ENCODE measurements at regions not wholly inside any gene's neighbourhood (a gene's known extent, or its start where the extent isn't known, plus 50 kb on each side); places are given as distances from the start of the nearest gene placed in this dataset.

GRCh38 chr17:72258711-72259110, 137.9 kb downstream of the SOX9 start:
- no peak for DNase-seq (ENCODE audit: low read depth)

GRCh38 chr17:72259922-72260321, 139.1 kb downstream of the SOX9 start:
- no peak for DNase-seq (ENCODE audit: low read depth)

GRCh38 chr17:72262766-72263165, 141.9 kb downstream of the SOX9 start:
- DNase-seq (ENCODE audit: low read depth) = no peak

DNA sequence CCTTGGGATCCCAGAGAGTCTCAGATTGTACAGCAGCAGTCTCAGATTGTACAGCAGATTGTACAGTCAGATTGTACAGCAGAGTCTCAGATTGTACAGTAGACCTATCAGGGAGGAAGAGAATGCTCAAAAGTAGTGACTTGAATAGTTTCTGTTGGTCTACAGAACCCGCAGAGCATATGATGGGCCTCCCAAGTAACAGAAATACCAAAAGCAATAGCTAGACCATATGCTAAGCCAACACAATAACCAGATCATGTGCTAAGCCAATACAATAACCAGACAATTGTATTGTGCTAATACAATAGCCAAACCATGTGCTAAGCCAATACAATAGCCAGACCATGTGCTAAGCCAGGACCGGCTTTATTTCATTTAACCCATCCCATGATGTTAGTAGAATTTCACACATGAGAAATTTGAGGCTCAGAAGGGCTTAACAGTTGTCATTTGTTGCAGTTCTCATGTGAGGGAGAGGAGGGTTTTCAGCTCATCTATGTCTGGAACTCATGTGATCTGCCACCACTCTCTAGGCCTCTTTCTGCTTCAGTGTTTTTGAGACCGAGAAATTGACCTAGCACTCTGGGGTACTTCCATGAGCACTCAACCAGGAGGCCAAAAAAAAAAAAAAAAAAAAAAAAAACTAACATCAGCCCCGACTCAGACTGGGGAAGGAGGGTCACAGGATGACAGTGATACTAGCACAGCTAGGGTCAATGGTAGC, 144.0 kb downstream of the SOX9 start:
- no peak for DNase-seq (ENCODE audit: low read depth)

DNA sequence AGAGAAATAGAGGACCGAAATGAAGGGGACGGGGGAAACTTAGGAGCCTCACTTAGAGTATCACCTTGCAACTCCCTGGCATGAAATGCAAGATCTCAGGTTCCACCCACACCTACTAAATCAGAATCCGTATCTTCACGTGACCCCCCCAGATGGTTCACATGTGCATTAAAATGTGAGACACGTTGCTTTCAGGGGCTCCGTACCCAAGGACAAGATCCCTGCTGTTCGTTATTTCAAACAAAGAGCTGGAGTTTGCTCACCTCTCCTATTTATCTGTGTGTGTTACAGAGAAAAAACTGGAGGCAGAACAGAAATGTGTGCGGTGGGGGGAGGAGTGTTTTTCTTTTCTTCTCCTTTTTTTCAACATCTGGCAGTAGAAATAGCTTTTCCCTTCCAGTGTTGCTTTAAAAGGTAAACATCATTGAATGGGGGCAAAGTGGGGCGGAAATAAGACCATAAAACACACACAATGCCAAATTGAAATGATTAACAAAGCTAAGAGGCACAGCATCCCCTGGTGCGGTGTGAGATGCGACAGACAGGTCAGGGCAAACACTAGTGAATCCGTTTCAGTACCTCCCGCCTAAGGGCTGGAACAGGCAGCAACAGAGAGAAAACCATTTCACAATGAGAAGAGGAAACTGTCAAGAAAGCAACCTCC, 145.4 kb downstream of the SOX9 start:
- no peak for DNase-seq (ENCODE audit: low read depth)

- DNase-seq (ENCODE audit: low read depth) = no peak
Observed at GRCh38 chr17:72267601-72268000, 146.8 kb downstream of the SOX9 start.

GRCh38 chr17:72268431-72268830, 147.6 kb downstream of the SOX9 start:
- DNase-seq (ENCODE audit: low read depth) = no peak

DNA sequence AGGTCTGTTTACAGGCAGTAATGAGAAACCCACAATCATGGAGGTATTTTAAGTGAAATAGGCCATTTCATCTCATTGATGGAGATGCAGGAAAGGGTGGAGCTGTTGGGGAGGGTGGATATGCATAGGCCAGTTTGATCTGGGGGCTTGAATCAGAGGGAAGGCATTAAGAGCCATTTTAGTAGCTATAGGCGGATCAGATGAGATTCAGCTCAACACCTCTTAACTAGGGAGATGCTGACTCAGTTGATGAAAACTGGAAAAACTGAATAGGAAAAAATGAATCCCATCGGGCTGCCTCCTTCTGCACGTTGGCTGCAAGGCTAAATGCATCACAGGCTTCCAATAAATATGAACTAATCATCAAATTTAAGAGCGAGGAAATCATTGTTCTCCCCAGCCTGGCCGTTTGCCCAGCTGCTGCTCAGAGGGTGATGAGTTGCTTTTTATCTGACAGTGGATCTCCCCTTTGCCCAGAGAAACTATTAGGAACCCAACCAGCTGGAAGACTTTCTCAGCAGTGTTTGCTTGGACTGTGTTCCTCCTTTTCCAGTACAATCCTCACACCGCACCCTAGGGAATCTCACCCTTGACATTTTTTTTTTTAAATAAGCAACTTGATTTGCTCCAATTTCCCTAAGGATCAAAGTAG, 149.6 kb downstream of the SOX9 start:
- DNase-seq (ENCODE audit: low read depth) = peak; percentile 81

- DNase-seq (ENCODE audit: low read depth) = no peak
Observed at GRCh38 chr17:72271603-72272002, 150.8 kb downstream of the SOX9 start.

- DNase-seq (ENCODE audit: low read depth) = peak; percentile 43
Observed at GRCh38 chr17:72273289-72274056, 152.7 kb downstream of the SOX9 start.

- no peak for DNase-seq (ENCODE audit: low read depth)
Observed at GRCh38 chr17:72274614-72275013, 153.8 kb downstream of the SOX9 start.

- DNase-seq (ENCODE audit: low read depth) = no peak
Observed at GRCh38 chr17:72280881-72281280, 160.1 kb downstream of the SOX9 start.

GRCh38 chr17:72282439-72283029, 161.7 kb downstream of the SOX9 start:
- DNase-seq (ENCODE audit: low read depth) = no peak

DNA sequence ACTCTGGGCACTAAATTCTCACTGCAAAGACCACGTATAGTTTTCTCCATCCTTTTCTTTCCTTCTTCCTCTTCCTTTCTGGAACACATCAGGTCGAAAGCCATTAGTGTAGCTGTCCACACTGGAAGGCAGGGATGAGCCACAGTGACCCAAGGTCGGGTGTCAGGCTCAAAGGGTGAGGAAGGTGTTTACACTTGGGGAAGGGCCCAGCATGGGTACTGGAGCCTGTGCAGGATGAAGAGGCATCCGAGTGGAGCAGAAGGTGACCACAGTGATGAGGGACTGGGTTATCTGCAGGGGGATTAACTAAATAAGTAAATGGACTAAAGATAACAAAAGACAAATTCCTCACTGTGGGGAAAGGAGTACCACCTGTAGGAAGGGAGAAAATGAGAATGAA, 164.0 kb downstream of the SOX9 start:
- DNase-seq (ENCODE audit: low read depth) = no peak

- DNase-seq (ENCODE audit: low read depth) = peak; percentile 4
Observed at GRCh38 chr17:72287586-72287985, 166.8 kb downstream of the SOX9 start.

- no peak for DNase-seq (ENCODE audit: low read depth)
Observed at GRCh38 chr17:72294487-72294893, 173.7 kb downstream of the SOX9 start.

- no peak for DNase-seq (ENCODE audit: low read depth)
Observed at GRCh38 chr17:72295916-72296315, 175.1 kb downstream of the SOX9 start.

DNA sequence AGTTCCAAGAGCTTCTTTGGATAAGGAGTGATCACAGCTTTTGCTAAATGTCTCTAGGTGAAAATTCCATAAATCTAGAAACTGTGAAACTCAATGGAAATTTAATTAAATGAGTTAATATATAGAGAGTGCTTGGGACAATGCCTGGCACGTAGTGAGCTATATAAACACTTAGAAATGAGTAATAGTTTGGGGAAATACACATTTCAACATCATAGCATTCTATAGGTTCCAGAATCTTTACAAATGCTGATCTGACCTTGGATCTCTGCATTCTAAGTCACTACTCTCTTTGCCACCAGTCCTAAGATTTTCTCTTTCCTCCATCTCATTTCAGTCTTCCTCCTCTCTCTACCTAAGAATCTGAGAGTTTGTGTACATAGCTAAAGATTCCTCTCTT, 175.6 kb downstream of the SOX9 start:
- DNase-seq (ENCODE audit: low read depth) = peak; percentile 2

DNA sequence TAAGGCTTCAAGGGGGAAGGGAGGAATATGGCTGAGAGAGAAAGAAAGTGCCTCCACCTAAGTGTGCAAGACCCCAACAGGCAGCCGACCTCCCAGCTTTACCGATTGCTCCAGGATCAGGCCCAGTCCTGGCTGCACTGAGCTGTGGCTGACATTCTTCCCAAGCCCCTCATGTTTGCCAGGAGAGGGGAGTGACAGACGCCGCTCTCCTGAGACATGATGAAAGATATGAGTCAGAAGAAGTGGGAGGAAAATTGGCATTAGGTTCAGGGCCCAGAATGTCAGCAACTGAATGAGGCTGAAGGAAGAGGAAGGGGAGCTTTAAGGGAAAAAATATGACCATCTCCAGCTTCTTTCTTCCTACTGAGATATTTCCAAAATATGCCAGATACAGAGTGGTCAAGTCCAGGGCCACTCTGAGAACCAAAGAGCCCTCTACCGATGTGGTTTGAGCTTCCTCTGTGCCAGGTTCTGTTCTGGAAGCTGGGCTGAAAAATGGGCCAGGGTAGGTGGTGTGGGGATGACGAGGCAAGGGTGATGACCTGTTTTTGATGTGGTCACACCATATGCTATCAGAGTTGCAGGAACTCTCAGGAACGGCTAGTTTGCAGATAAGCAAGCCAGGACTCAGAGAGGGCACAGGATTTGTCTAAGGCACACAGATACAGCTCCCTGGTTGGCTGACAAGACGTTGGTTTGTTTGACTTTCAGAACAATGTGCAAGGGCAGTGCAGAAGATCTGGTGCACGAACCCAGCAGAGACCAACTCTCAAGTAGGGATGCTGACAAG, 176.7 kb downstream of the SOX9 start:
- DNase-seq (ENCODE audit: low read depth) = peak; percentile 80

- no peak for DNase-seq (ENCODE audit: low read depth)
Observed at GRCh38 chr17:72299100-72299499, 178.3 kb downstream of the SOX9 start.

DNA sequence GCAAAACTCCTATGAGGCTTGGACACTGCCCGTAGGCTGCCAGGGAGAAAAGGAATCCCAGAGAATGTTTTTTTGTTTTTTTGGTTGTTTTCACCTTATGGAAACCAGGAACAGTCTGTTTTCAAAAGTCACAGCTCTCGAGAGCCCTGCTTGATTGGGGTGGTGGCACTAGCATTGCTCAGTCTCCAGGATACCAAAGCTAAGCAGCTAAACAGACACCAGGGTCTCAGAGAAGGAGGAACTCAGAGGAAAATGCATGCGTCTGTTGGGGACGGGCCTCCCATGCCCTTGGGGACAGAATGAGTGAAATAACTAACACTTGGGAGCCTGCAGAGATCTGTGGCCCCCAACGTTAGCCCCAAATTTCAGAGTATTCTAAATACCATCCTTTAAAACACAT, 178.8 kb downstream of the SOX9 start:
- no peak for DNase-seq (ENCODE audit: low read depth)
